H9 (cell line): ENCODE measurements at regions not wholly inside any gene's neighbourhood (a gene's known extent, or its start where the extent isn't known, plus 50 kb on each side); places are given as distances from the start of the nearest gene placed in this dataset.

Experiments
- DNase-seq: peaks from one replicate; pipeline ENCODE4 v3.0.0-alpha.2; 2017
- H2AFZ ChIP-seq: one replicate; pipeline ENCODE4 v1.6.1; 2013; ENCODE audit warnings: mild to moderate bottlenecking, low read length, control low read depth, moderate library complexity
- H2AK5ac ChIP-seq: 2 replicates; pipeline ENCODE4 v1.6.1; 2013; ENCODE audit warnings: low read length, control low read depth, mixed read lengths; ENCODE audit not compliant: insufficient read length
- H2BK120ac ChIP-seq: one replicate; pipeline ENCODE4 v1.6.1; 2013; ENCODE audit warnings: low read depth, mild to moderate bottlenecking, low read length, control low read depth, inconsistent platforms; ENCODE audit not compliant: poor library complexity, severe bottlenecking
- H2BK12ac ChIP-seq: 2 replicates; pipeline ENCODE4 v1.6.1; 2013; ENCODE audit warnings: low read length, control low read depth, mixed read lengths, low read depth; ENCODE audit not compliant: insufficient read length
- H2BK15ac ChIP-seq: 2 replicates; pipeline ENCODE4 v1.6.1; 2013; ENCODE audit warnings: low read depth, low read length, control low read depth
- H2BK20ac ChIP-seq: one replicate; pipeline ENCODE4 v1.6.1; 2013; ENCODE audit warnings: low read depth, mild to moderate bottlenecking, low read length, control low read depth, inconsistent platforms; ENCODE audit not compliant: poor library complexity, severe bottlenecking
- H2BK5ac ChIP-seq: 2 replicates; pipeline ENCODE4 v1.6.1; 2013; ENCODE audit warnings: low read length, control low read depth, mixed read lengths; ENCODE audit not compliant: insufficient read length
- H3K14ac ChIP-seq: 2 replicates; pipeline ENCODE4 v1.6.1; 2013; ENCODE audit warnings: low read length, control low read depth; ENCODE audit not compliant: insufficient read depth
- H3K18ac ChIP-seq: 2 replicates; pipeline ENCODE4 v1.6.1; 2013; ENCODE audit warnings: low read depth, mild to moderate bottlenecking, mixed read lengths, low read length, control low read depth; ENCODE audit not compliant: insufficient read length
- H3K23ac ChIP-seq: 2 replicates; pipeline ENCODE4 v1.6.1; 2013; ENCODE audit warnings: low read length, control low read depth, mixed read lengths, low read depth; ENCODE audit not compliant: insufficient read length
- H3K23me2 ChIP-seq: 2 replicates; pipeline ENCODE4 v1.6.1; 2013; ENCODE audit warnings: low read depth, mild to moderate bottlenecking, mixed read lengths, low read length, control low read depth; ENCODE audit not compliant: insufficient read length, poor library complexity, severe bottlenecking
- H3K27ac ChIP-seq: 2 replicates; pipeline ENCODE4 v1.5.1; 2013; ENCODE audit warnings: low read length, control low read depth, mixed read lengths, low read depth; ENCODE audit not compliant: insufficient read length
- H3K27me3 ChIP-seq: 2 replicates; pipeline ENCODE4 v1.6.1; 2013; ENCODE audit warnings: low read length, control low read depth, inconsistent platforms; ENCODE audit not compliant: insufficient read depth
- H3K4ac ChIP-seq: 2 replicates; pipeline ENCODE4 v1.6.1; 2013; ENCODE audit warnings: low read depth, mild to moderate bottlenecking, control low read depth, inconsistent platforms, low read length, moderate library complexity
- H3K4me1 ChIP-seq: 2 replicates; pipeline ENCODE4 v1.6.1; 2013; ENCODE audit warnings: low read length, control low read depth, inconsistent platforms; ENCODE audit not compliant: insufficient read depth
- H3K4me2 ChIP-seq: 2 replicates; pipeline ENCODE4 v1.6.1; 2013; ENCODE audit warnings: low read length, control low read depth, mixed read lengths; ENCODE audit not compliant: insufficient read length, insufficient read depth
- H3K56ac ChIP-seq: 2 replicates; pipeline ENCODE4 v1.6.1; 2013; ENCODE audit warnings: low read depth, mild to moderate bottlenecking, mixed read lengths, low read length, control low read depth; ENCODE audit not compliant: insufficient read length
- H3K79me1 ChIP-seq: 2 replicates; pipeline ENCODE4 v1.6.1; 2013; ENCODE audit warnings: low read depth, mild to moderate bottlenecking, moderate library complexity, low read length, control low read depth, inconsistent platforms; ENCODE audit not compliant: insufficient read depth, poor library complexity, severe bottlenecking
- H3K79me2 ChIP-seq: 2 replicates; pipeline ENCODE4 v1.6.1; 2013; ENCODE audit warnings: low read length, control low read depth, inconsistent platforms; ENCODE audit not compliant: insufficient read depth
- H3K9ac ChIP-seq: 2 replicates; pipeline ENCODE4 v1.6.1; 2013; ENCODE audit warnings: low read length, control low read depth, mixed read lengths; ENCODE audit not compliant: insufficient read length; ENCODE audit errors: extremely low read depth
- H3K9me3 ChIP-seq: one replicate; pipeline ENCODE4 v1.6.1; 2013; ENCODE audit warnings: low read depth, low read length, inconsistent platforms; ENCODE audit not compliant: control insufficient read depth
- H3T11ph ChIP-seq: one replicate; pipeline ENCODE4 v1.6.1; 2013; ENCODE audit warnings: mild to moderate bottlenecking, low read length, control low read depth, inconsistent platforms
- H4K20me1 ChIP-seq: one replicate; pipeline ENCODE4 v1.6.1; 2013; ENCODE audit not compliant: control insufficient read depth, insufficient read length, insufficient read depth
- H4K5ac ChIP-seq: 2 replicates; pipeline ENCODE4 v1.6.1; 2013; ENCODE audit warnings: low read depth, mild to moderate bottlenecking, mixed read lengths, low read length, control low read depth; ENCODE audit not compliant: insufficient read length
- H4K8ac ChIP-seq: replicated peaks from 2 replicates; pipeline ENCODE4 v1.6.1; 2013; ENCODE audit warnings: low read length, control low read depth, mixed read lengths, low read depth; ENCODE audit not compliant: insufficient read length
- H4K91ac ChIP-seq: 2 replicates; pipeline ENCODE4 v1.6.1; 2013; ENCODE audit warnings: low read depth, mild to moderate bottlenecking, moderate library complexity, mixed read lengths, low read length, control low read depth; ENCODE audit not compliant: insufficient read length
- H3K27ac Mint-ChIP-seq, 3 experiments: 2 replicates in 2 of 3; 3 replicates in 1 of 3; pipeline ENCODE4 v1.8.0; 2020 to 2021; ENCODE audit warnings: mixed read lengths in 3 of 3, mild to moderate bottlenecking in 1 of 3, moderate library complexity in 1 of 3
- H3K27me3 Mint-ChIP-seq: 2 replicates; pipeline ENCODE4 v1.8.0; 2021; ENCODE audit warnings: low read depth, mild to moderate bottlenecking, moderate library complexity, mixed read lengths
- H3K36me3 Mint-ChIP-seq, 3 experiments: 2 replicates in 2 of 3; 3 replicates in 1 of 3; pipeline ENCODE4 v1.8.0; 2020 to 2021; ENCODE audit warnings: low read depth in 3 of 3, mixed read lengths in 3 of 3; ENCODE audit not compliant: insufficient read depth in 1 of 3
- H3K4me1 Mint-ChIP-seq, 2 experiments: 2 replicates each; pipeline ENCODE4 v1.8.0; 2020; ENCODE audit warnings: mixed read lengths in 2 of 2
- H3K4me3 Mint-ChIP-seq, 2 experiments: 2 replicates in 1 of 2; 3 replicates in 1 of 2; pipeline ENCODE4 v1.8.0; 2020 to 2021; ENCODE audit warnings: mild to moderate bottlenecking in 2 of 2, mixed read lengths in 2 of 2, moderate library complexity in 1 of 2
- H3K9me3 Mint-ChIP-seq, 2 experiments: 2 replicates in 1 of 2; 3 replicates in 1 of 2; pipeline ENCODE4 v1.8.0; 2020; ENCODE audit warnings: mild to moderate bottlenecking in 2 of 2, mixed read lengths in 2 of 2, moderate library complexity in 1 of 2
- CTCF ChIP-seq: fragments of 200-600 bp; sonication (generic); conservative IDR thresholded peaks from 3 replicates; pipeline ENCODE4 v1.8.0; 2021; ENCODE audit warnings: antibody characterized with exemption, mild to moderate bottlenecking

GRCh38 chr1:188826800-188827199 lies 1650.9 kb downstream of the BRINP3 start:
- no peak overlapping the region for H3K18ac ChIP-seq
- H3K4me2 ChIP-seq = no peak overlapping the region
- H3K23me2 ChIP-seq = no peaks in the 10 kb centered on the region
- no peak overlapping the region for H2BK20ac ChIP-seq
- no peak overlapping the region for H2AK5ac ChIP-seq
- H3K14ac ChIP-seq = no peak overlapping the region
- no peaks in the 10 kb centered on the region for H3K27me3 ChIP-seq
- Mint-ChIP-seq H3K27ac (no peak overlapping the region), H3K4me1 (peaks cover 3 to 5% of the 10 kb centered on the region in 2 experiments; a peak in 3 of 4 replicates), H3K9me3 (no peaks in the 10 kb centered on the region), H3K36me3 (no peaks in the 10 kb centered on the region), H3K4me3 (no peak overlapping the region), H3K27me3 (no peaks in the 10 kb centered on the region)
- no peak for DNase-seq
- H2AFZ ChIP-seq = no peak overlapping the region
- TF ChIP-seq CTCF = no peak
- H2BK5ac ChIP-seq = no peak overlapping the region
- no peak overlapping the region for H4K91ac ChIP-seq
- H3K4me1 ChIP-seq = no peaks in the 10 kb centered on the region
- no peak overlapping the region for H4K8ac ChIP-seq
- H3K23ac ChIP-seq = no peak overlapping the region
- no peak overlapping the region for H2BK12ac ChIP-seq
- H3K79me2 ChIP-seq = no peaks in the 10 kb centered on the region
- no peak overlapping the region for H2BK120ac ChIP-seq
- H3T11ph ChIP-seq = no peak overlapping the region
- H3K9me3 ChIP-seq = no peaks in the 10 kb centered on the region
- H4K5ac ChIP-seq = no peak overlapping the region
- H4K20me1 ChIP-seq = no peaks in the 10 kb centered on the region
- H3K56ac ChIP-seq = no peak overlapping the region
- H2BK15ac ChIP-seq = no peak overlapping the region
- H3K27ac ChIP-seq = no peak overlapping the region
- H3K79me1 ChIP-seq = no peaks in the 10 kb centered on the region
- no peak overlapping the region for H3K9ac ChIP-seq
- no peak overlapping the region for H3K4ac ChIP-seq
